ENCODE measurements at regions not wholly inside any gene's neighbourhood (a gene's known extent, or its start where the extent isn't known, plus 50 kb on each side); places are given as distances from the start of the nearest gene placed in this dataset.
A peak's percentile ranks its signal among the peaks of the same experiment; 100 is the strongest.

GRCh38 chr2:120554625-120555032, 181.0 kb upstream of the GLI2 start:
- intact Hi-C loops (cut with DNase I) = no loop called here
- Histone ChIP-seq H3K27me3 (no peaks in the 10 kb centered on the region), H3K36me3 (no peaks in the 10 kb centered on the region)

GRCh38 chr2:120555092-120555491, 180.6 kb upstream of the GLI2 start:
- Histone ChIP-seq H3K27me3 (no peaks in the 10 kb centered on the region), H3K9me3 (no peaks in the 10 kb centered on the region), H3K27ac (no peak overlapping the region), H3K4me1 (peaks cover 0 to 35% (median 20%) of the 10 kb centered on the region in 4 donors), H3K4me3 (no peak overlapping the region), H3K36me3 (no peaks in the 10 kb centered on the region)
- 79% methylated on average over 2 of the region's 4 CpGs for WGBS (ENCODE audit: insufficient coverage, low coverage, low lambda C conversion rate, missing lambda C conversion rate)
- TF ChIP-seq CTCF (IDR thresholded peaks at IDR 0.05) = no peak
- TF ChIP-seq POLR2A (IDR thresholded peaks at IDR 0.05) = no peak
- ATAC-seq (no peak), DNase-seq (no peak)
- intact Hi-C loops (cut with DNase I) = no loop called here

More at GRCh38 chr2:120554625-120555032, 181.0 kb upstream of the GLI2 start:
- no peak for DNase-seq
- Histone ChIP-seq H3K4me1 (peaks cover 0 to 35% (median 23%) of the 10 kb centered on the region in 4 donors), H3K9me3 (no peaks in the 10 kb centered on the region), H3K4me3 (no peak overlapping the region), H3K27ac (no peak overlapping the region)
- no peak for ATAC-seq
- TF ChIP-seq CTCF (IDR thresholded peaks at IDR 0.05) = no peak
- TF ChIP-seq POLR2A (IDR thresholded peaks at IDR 0.05) = no peak

GRCh38 chr2:120556911-120557310, 178.8 kb upstream of the GLI2 start:
- intact Hi-C loops (cut with DNase I) = no loop called here
- Histone ChIP-seq H3K4me3 (no peak overlapping the region), H3K27me3 (no peaks in the 10 kb centered on the region), H3K9me3 (no peaks in the 10 kb centered on the region), H3K27ac (no peak overlapping the region), H3K4me1 (peaks cover 0 to 17% (median 7%) of the 10 kb centered on the region in 4 donors), H3K36me3 (no peaks in the 10 kb centered on the region)
- TF ChIP-seq CTCF (IDR thresholded peaks at IDR 0.05) (no peak), POLR2A (IDR thresholded peaks at IDR 0.05) (no peak)
- WGBS (ENCODE audit: insufficient coverage, low coverage, low lambda C conversion rate, missing lambda C conversion rate) = 40% methylated on average over 1 of the region's 3 CpGs
- ATAC-seq = no peak
- DNase-seq = no peak

- TF ChIP-seq CTCF (IDR thresholded peaks at IDR 0.05) = no peak
- ATAC-seq (peak; percentile 45 to 63 (median 54)), DNase-seq (peak in 2 of 3 donors; percentile 28 to 77)
- intact Hi-C loops (cut with DNase I) = no loop called here
- Histone ChIP-seq H3K27me3 (no peaks in the 10 kb centered on the region), H3K36me3 (no peaks in the 10 kb centered on the region), H3K4me3 (no peak overlapping the region), H3K9me3 (no peaks in the 10 kb centered on the region), H3K4me1 (no peaks in the 10 kb centered on the region), H3K27ac (no peak overlapping the region)
- 55% methylated on average over 2 of the region's 3 CpGs for WGBS (ENCODE audit: insufficient coverage, low coverage, low lambda C conversion rate, missing lambda C conversion rate)
Observed at GRCh38 chr2:120558847-120559246, 176.8 kb upstream of the GLI2 start.

- 94% methylated on average over 4 of the region's 5 CpGs for whole genome bisulfite sequencing (ENCODE audit: insufficient coverage, low coverage, low lambda C conversion rate, missing lambda C conversion rate)
- no peak overlapping the region for H3K27ac ChIP-seq
- TF ChIP-seq CTCF (IDR thresholded peaks at IDR 0.05) = no peak
- TF ChIP-seq POLR2A (IDR thresholded peaks at IDR 0.05) = no peak
Observed at GRCh38 chr2:120559401-120559800, 176.3 kb upstream of the GLI2 start.

More at GRCh38 chr2:120559401-120559800, 176.3 kb upstream of the GLI2 start:
- Histone ChIP-seq H3K27me3 (no peaks in the 10 kb centered on the region), H3K4me1 (no peaks in the 10 kb centered on the region), H3K4me3 (no peak overlapping the region), H3K36me3 (no peaks in the 10 kb centered on the region), H3K9me3 (no peaks in the 10 kb centered on the region)
- ATAC-seq = no peak
- intact Hi-C loops (cut with DNase I) = no loop called here
- DNase-seq = no peak
